ENCODE measurements at regions not wholly inside any gene's neighbourhood (a gene's known extent, or its start where the extent isn't known, plus 50 kb on each side); places are given as distances from the start of the nearest gene placed in this dataset.
A peak's percentile ranks its signal among the peaks of the same experiment; 100 is the strongest.
"Not testable (repeated sequence)": the region's sequence is repeated elsewhere in the genome, so short reads cannot be mapped to it uniquely, and the experiment has no call there.

- DNase-seq: no peak
These were observed 213.3 kb upstream of the SSTR4 start for GRCh38 chr20:22821796-22822195.

GRCh38 chr20:22823119-22823518 is 212.0 kb upstream of the SSTR4 start:
- no peak for DNase-seq

- no peak for DNase-seq
These were observed 211.0 kb upstream of the SSTR4 start for GRCh38 chr20:22824077-22824476.

- DNase-seq: no peak
These were observed 210.0 kb upstream of the SSTR4 start for GRCh38 chr20:22825076-22825475.

GRCh38 chr20:22825546-22825945 is 209.6 kb upstream of the SSTR4 start:
- DNase-seq: no peak

DNA sequence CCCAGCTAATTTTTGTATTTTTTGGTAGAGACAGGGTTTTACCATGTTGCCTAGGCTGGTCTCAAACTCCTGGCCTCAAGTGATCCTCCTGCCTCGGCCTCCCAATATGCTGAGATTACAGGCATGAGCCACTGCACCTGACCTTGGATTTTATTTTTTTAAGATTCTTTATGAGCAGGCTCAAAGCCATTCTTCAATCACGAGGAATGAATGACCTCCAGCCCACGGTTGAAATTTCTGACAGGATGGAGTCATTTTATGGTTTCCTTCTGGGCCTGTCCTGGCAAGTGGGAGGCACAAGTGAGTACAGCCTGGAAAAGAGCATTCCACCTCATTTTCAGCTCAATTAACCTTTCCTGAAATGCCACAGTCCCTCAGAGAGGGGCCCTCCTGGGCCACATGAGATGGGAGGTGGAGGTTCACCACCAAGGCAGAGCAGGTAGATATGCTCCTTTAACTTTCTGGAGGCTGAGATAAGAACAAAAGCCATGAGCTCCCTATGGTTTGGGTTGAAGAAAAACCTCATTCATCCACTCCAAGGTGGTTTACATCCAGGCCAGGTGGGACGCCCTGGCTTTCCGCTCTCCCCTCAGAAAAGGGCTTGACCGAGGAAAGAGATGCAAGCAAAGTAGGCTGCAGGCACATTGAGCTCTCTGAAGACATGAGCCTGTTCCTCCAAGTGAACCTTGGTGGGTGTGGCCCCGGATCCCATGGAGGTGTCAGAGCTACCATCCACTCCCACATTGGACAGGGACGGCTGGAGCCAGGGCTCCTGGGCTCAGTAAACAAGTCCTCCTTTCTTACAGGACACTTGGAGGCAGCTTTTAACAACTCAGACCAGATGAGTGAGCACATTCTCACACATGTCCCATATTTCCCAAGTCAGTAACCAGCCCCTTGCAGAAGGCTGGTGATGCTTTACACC is 208.5 kb upstream of the SSTR4 start:
- no peak for DNase-seq

DNA sequence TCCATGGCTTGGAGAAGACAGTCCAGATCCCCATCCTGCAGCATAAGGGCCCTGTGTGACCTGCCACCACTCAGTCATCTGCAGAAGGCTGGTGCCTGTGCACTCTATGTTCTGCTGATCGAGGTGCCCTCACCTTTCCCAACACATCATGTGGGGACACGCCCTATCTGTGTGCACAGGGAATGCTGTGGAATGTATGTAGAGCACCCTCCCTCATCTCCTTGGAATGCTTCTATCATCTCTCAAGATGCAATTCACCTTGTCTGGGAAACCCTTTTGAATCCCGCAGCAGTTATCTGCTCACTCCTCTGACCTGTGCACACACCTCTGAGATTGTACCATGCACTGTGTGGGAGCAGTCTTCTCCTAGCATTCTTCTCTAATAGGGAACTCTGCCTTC is 207.2 kb upstream of the SSTR4 start:
- DNase-seq: no peak

GRCh38 chr20:22829356-22829755 is 205.8 kb upstream of the SSTR4 start:
- no peak for DNase-seq

- DNase-seq: no peak
These were observed 205.0 kb upstream of the SSTR4 start for GRCh38 chr20:22830138-22830537.

GRCh38 chr20:22830715-22831114 is 204.4 kb upstream of the SSTR4 start:
- not testable (repeated sequence) for DNase-seq

- no peak for DNase-seq
These were observed 201.3 kb upstream of the SSTR4 start for GRCh38 chr20:22833851-22834250.

GRCh38 chr20:22834651-22835256 is 200.4 kb upstream of the SSTR4 start:
- no peak for DNase-seq

DNA sequence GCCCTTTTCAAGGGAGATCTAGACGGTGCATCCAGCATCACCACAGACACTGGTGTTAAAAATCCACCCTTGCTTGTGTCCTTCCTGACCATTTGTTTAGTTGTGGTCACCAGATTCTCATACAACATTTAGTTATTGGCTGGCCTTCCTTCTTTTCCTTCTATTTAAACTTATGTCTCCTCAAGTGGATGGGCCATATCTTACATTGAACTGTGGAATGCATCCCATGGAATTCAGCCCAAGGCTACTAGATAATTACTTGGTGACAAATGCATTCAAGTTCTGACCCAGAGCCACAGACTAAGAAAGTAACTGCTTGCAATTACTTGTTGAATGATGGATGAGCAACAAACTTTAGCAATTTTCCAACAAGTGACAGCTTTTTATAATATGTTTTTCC is 198.9 kb upstream of the SSTR4 start:
- DNase-seq: no peak

DNA sequence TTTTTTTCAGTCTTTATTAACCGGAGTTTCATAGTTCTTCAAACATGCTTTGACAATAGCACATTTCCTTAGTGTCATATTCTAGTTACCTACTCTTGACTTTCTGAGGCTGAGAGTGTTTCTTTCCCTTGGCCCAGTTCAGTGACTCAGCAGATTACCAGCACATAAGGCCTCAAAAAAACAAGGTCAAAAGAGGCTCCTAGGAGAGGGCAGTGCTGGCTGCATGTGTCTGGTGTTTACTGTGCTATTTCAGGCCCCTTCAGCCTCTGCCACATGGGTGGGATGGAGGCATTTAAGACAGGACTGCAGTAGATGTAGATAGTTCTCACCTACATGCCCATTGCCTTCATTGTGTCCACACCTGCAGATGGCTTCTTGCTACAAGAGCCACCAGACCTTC is 198.2 kb upstream of the SSTR4 start:
- DNase-seq: no peak

DNA sequence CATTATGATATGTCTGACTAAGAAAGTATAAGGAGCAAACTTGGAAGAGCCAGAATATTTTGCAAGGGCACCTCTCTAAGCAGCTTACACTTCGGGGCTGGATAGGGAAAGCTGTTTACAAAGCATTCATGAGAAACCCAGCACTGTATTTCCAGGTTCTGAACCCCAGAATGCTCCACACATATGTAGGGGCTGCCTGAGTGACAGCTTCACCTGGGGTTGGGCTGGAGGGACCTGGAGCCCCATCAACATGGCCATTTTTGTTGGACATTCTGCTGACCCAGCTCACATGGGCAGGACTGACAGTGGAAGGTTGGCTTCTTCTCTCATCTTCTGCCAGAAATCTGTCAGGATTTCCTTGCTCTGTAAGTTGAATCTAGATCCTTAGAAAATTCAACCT is 197.1 kb upstream of the SSTR4 start:
- DNase-seq: no peak

- no peak for DNase-seq
These were observed 193.3 kb upstream of the SSTR4 start for GRCh38 chr20:22841846-22842245.

DNA sequence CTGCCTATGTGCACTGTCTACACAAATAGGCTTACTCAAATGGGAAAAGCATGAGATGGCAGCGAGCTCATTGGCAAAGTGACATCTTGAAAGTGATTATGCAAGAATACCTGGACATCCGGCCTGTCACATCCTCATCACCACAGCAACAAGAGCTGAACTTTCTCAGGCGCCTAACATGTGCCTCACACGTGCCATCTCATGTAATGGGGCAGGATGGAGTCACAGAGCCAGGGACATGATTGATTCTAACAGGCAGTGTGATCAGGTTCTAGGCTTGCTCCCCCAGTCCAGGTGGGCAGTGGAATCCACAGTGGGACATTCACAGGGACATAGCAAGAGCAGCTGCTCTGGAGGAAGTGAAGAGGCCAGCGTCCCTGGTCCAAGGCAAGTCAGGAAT is 192.3 kb upstream of the SSTR4 start:
- DNase-seq: no peak

GRCh38 chr20:22844959-22845358 is 190.2 kb upstream of the SSTR4 start:
- DNase-seq: no peak

DNA sequence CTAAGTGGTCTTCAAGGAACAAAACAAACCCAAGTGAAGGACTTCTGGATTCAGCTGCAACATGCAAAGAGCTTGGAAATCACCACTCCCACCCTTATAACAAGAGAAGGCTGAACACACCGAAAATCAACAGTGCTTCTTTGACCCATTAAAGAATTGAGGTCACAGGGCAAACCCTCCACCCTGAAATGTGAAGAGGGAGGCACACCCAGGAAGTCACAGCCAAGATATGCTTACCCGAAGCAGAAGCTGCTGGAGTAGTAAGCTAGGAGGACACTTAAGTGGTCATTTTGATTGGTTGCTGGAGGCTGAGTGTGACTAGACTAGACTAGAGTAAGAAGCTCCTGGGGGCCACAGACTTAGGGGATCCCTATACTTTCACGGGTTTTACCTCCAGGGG is 188.2 kb upstream of the SSTR4 start:
- no peak for DNase-seq

DNA sequence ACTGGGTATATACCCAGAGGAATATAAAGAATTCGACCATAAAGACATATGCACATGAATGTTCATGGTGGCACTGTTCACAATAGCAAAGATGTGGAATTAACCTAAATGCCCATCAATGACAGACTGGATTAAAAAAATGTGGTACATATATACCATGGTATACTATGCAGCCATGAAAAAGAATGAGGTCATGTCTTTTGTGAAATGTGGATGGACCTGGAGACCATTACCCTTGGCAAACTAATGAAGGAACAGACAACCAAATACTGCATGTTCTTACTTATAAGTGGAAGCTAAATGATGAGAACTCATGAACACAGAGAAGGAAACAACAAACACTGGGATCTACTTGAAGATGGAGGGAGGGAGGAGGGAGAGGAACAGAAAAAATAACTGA is 186.7 kb upstream of the SSTR4 start:
- no peak for DNase-seq

- peak in 1 of 3 experiments; percentile 39 for DNase-seq
These were observed 183.3 kb upstream of the SSTR4 start for GRCh38 chr20:22851679-22852346.

- no peak for DNase-seq
These were observed 173.7 kb upstream of the SSTR4 start for GRCh38 chr20:22861231-22861980.

GRCh38 chr20:22861990-22862389 is 173.1 kb upstream of the SSTR4 start:
- no peak for DNase-seq
